Astrocyte (in vitro differentiated cells and primary cell): ENCODE measurements at regions not wholly inside any gene's neighbourhood (a gene's known extent, or its start where the extent isn't known, plus 50 kb on each side); places are given as distances from the start of the nearest gene placed in this dataset.

Experiments used
- CTCF ChIP-seq: IDR thresholded peaks from 2 replicates; pipeline ENCODE4 v1.5.1; 2011; ENCODE audit warnings: low read depth, mild to moderate bottlenecking, inconsistent platforms, low read length, moderate library complexity; ENCODE audit not compliant: insufficient read depth
- EZH2 ChIP-seq: IDR thresholded peaks from 2 replicates; pipeline ENCODE4 v1.6.1; 2012; ENCODE audit warnings: mild to moderate bottlenecking, low read length, inconsistent platforms; ENCODE audit not compliant: insufficient read depth

- TF ChIP-seq CTCF (no peak), EZH2 (no peak)
These were observed 140.7 kb upstream of the PRNP start for GRCh38 chr20:4545526-4545925.
